Skeletal muscle cell (primary cell): ENCODE measurements at regions not wholly inside any gene's neighbourhood (a gene's known extent, or its start where the extent isn't known, plus 50 kb on each side); places are given as distances from the start of the nearest gene placed in this dataset.

ENCODE experiments used
- DNase-seq: peaks from one replicate; pipeline ENCODE4 v3.0.0-alpha.2; 2010; ENCODE audit warnings: low read depth
- H3K4me3 ChIP-seq: 2 replicates; pipeline ENCODE4 v1.5.1; 2011; ENCODE audit warnings: low read depth, mild to moderate bottlenecking, control low read depth, low read length, moderate library complexity

DNA sequence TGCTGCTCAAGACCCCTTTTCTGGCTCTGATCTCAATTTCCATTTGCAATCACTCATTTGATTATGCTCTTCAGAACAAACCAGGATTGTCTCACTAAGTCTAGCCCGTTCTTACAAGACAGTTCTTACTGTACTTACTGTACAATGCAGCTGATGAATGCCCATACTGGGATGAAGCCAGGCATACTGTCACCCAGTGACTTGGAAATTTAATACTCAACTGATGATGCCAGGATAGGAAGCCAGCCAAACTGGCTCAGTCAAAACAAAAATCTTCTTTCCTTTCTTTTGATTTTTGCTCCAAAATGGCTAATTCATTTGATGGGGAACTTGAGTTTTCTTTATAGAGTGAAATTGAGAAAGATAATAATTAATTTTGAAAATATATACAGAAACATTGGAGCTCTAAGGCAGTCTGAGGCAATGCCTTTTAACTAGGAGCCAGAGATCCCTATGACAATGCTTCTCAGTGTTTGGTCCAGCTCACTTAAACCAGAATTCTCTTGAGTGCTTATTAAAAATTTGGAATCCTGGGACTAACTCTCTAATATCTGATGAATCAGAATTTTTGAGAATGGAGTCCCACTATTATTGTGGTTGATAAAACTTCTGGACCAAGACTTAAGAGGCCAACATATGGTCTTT is 265.6 kb upstream of the THBS1 start:
- DNase-seq: no peak
- no peak overlapping the region for H3K4me3 ChIP-seq

DNA sequence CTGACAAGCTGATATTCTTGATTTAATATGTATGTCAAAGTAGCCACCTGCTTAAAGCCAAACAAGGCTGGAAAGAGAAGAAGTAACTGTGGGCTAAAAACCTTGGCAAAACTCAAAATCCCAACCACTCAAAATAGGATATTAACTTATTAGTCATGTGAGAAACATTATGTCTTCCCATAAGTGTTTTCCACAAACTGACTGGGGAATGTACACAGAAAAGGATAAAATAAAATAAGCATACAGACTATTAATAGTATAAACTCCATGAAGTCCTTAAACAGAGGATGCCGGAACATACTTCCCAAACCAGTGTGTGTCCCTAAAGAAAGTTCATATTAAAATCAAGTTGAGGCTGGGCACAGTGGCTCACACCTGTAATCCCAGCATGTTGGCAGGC is 263.7 kb upstream of the THBS1 start:
- DNase-seq: no peak
- H3K4me3 ChIP-seq: no peak overlapping the region

DNA sequence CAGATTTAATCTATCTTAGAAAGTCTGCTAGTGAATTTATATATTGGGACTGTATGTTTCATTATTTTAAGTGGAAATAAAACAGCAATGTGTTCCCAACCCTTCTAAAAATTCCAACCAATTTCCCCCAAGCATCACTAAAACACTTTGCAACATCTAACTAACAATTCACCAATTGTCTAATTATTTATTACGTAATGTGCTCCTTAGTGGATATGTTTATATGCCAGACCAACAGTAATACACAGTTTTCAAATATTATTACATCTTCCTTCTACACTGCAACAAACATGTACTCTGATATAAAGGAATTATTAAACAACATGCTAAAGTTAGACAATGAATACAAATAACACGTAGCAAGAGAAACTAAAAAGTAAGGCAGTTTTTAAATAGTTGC is 262.6 kb upstream of the THBS1 start:
- DNase-seq: no peak
- H3K4me3 ChIP-seq: no peak overlapping the region

- H3K4me3 ChIP-seq: no peak overlapping the region
- DNase-seq: no peak
These were observed 260.5 kb upstream of the THBS1 start for GRCh38 chr15:39320355-39320754.

DNA sequence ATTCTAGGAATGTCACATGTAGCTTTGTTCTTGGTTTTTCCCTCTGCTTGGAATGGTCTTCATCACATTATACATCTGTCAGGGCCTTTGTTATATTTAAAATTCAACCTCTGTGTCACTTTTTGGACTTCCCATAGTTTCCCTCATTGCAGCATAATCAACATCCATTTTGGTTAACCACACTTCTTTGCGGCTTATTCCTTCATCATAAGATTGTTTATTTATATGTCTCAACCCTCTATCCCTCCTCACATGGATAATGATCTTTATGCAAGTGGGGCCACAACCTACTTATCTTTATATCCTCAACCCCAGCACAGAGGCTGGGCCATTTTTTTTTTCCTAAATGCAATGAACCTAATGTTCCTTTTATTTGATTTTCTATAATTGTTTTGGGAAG is 260.0 kb upstream of the THBS1 start:
- no peak overlapping the region for H3K4me3 ChIP-seq
- DNase-seq: no peak

DNA sequence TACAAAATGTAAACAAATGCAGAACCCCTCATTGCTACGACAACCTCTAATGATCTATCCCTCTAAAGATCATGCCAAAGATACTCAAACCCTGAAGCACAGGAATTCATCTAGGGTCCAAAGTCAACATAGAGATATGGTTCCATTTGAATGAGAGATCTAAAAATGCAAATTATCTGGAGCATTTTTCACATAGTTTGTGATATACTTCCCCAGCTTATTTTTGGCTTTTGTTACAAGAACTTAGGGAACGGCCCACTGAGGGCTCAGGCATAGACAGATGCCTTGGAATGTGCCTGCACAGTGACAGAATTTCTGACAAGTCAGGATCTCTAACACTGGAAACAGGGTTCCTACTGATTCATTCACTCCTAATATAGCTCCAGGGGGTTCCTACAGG is 258.9 kb upstream of the THBS1 start:
- no peak for DNase-seq
- no peak overlapping the region for H3K4me3 ChIP-seq

- no peak for DNase-seq
- H3K4me3 ChIP-seq: no peak overlapping the region
These were observed 257.7 kb upstream of the THBS1 start for GRCh38 chr15:39323157-39323556.

DNA sequence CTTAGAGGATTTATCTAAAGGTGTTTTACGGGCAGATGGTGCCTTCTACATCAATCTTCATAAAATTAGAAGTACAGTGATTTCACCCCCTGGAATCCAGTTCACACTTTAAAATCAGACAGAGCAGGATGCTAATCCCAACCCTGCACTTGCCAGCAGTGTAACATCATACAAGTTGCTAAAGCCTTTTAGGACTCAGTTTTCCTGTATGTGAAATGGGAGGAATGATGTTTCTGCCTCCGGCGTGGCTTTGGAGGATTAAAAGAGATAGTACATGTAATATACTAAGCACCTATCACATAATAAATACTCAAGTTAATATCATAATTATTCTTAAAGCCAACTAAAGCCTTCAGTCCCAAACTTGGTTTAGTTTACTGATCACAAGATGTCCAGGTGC is 257.2 kb upstream of the THBS1 start:
- DNase-seq: no peak
- H3K4me3 ChIP-seq: no peak overlapping the region

GRCh38 chr15:39326306-39326975 is 254.4 kb upstream of the THBS1 start:
- no peak for DNase-seq

GRCh38 chr15:39327005-39327730 is 253.7 kb upstream of the THBS1 start:
- H3K4me3 ChIP-seq: no peak overlapping the region
- DNase-seq: no peak

More at GRCh38 chr15:39326306-39326975, 254.4 kb upstream of the THBS1 start:
- H3K4me3 ChIP-seq: no peak overlapping the region

GRCh38 chr15:39330061-39330460 is 250.8 kb upstream of the THBS1 start:
- no peak overlapping the region for H3K4me3 ChIP-seq
- DNase-seq: no peak

- H3K4me3 ChIP-seq: no peak overlapping the region
- no peak for DNase-seq
These were observed 249.3 kb upstream of the THBS1 start for GRCh38 chr15:39331584-39331983.

DNA sequence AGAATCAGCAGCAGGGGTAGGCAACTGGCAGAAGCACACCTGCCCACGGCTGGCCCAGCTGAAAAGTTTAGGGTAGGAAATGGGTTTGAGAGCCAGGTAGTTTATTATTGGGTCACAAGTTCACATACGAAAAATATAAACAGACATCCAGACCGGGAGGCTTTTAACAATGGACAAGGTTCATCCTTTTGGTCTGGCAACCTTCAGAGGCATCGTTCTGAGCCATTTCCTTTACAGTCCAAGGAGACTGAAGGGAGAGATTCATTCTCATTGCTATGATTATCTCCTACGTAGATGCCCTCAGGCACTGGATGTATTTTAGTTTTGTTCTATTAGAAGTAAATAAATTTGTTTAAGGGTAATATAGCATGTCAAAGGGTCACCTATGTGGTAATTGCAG is 248.0 kb upstream of the THBS1 start:
- H3K4me3 ChIP-seq: no peak overlapping the region
- DNase-seq: no peak

- DNase-seq: no peak
- no peak overlapping the region for H3K4me3 ChIP-seq
These were observed 247.5 kb upstream of the THBS1 start for GRCh38 chr15:39333393-39333792.

GRCh38 chr15:39333896-39334295 is 247.0 kb upstream of the THBS1 start:
- DNase-seq: no peak

GRCh38 chr15:39336926-39337325 is 244.0 kb upstream of the THBS1 start:
- DNase-seq: no peak
- H3K4me3 ChIP-seq: no peak overlapping the region

More at GRCh38 chr15:39333896-39334295, 247.0 kb upstream of the THBS1 start:
- H3K4me3 ChIP-seq: no peak overlapping the region

DNA sequence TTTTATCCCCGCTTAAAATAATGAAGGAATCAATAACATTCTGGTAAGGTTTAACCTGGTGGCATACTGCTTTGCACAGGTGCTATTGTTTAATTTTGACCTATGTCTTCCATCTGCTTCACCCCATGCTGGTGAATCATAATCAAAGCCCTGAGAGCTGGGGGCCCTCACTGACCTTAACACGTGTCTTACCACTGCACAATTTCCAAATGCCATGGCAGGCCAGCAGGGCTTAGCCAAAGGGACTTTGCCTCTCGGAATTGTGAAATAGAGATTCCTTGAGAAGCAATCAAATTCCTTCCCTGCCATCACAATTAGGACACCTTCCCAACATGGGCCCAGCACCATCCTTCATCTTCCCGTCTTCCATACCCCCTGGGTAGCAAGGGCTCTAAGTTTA is 242.6 kb upstream of the THBS1 start:
- H3K4me3 ChIP-seq: no peak overlapping the region
- DNase-seq: no peak

DNA sequence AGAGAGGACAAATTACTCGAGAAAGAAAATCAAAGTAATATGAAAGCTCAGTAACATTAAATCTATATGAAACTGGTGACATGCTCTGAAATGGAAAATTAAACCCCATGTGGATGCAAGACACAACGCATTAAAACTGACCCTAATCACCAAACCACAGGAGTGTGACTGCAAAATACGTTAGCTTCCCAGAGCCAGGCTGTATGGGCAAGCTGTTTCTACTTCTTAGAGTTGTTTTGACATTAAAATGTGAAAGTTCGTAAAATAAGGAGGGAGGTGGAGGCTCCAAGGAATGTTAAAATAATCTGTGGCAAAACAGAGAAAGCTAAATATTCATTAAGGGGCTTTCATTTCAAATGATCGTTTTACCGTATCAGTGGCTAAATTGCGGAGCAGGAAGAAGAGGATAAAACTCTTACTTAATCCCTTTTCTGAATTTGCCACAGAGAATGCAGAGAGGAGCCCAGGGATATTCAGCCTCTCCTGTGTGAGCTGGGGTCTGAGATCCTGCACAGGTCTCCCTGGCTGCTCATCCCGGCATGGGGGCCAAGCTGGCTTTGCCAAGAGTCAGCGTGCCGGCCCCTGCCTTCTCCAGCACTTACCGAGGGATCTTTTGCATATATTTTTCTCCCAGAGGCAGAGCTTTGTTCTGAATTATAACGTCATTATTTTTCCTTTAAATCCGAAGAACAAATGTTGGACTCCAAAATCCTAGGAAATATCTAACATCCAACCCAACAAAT is 239.8 kb upstream of the THBS1 start:
- no peak for DNase-seq
- no peak overlapping the region for H3K4me3 ChIP-seq

- no peak for DNase-seq
- H3K4me3 ChIP-seq: no peak overlapping the region
These were observed 236.2 kb upstream of the THBS1 start for GRCh38 chr15:39344662-39345141.

- no peak overlapping the region for H3K4me3 ChIP-seq
- DNase-seq: no peak
These were observed 235.7 kb upstream of the THBS1 start for GRCh38 chr15:39345176-39345575.
